ENCODE measurements at regions not wholly inside any gene's neighbourhood (a gene's known extent, or its start where the extent isn't known, plus 50 kb on each side); places are given as distances from the start of the nearest gene placed in this dataset.
"Not testable (repeated sequence)": the region's sequence is repeated elsewhere in the genome, so short reads cannot be mapped to it uniquely, and the experiment has no call there.

DNA sequence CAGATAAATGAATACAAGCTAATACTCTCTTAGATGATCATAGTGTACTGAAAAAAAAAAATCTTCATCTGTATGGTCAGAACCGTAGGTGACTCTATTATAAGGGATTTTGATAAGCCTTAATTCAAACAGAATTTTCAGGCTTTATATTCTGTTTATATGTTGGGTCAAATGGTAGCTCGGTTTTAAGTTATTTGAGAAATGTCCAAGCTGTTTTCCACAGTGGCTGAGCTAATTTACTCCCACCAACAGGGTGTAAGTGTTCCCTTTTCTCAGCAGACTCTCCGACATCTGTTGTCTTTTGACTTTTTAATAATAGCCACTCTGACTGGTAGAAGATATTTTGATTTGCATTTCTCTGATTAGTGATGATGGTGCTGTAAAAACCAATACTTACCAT lies 328.8 kb upstream of the MAGI2 start:
- TF ChIP-seq, protein P1, sequence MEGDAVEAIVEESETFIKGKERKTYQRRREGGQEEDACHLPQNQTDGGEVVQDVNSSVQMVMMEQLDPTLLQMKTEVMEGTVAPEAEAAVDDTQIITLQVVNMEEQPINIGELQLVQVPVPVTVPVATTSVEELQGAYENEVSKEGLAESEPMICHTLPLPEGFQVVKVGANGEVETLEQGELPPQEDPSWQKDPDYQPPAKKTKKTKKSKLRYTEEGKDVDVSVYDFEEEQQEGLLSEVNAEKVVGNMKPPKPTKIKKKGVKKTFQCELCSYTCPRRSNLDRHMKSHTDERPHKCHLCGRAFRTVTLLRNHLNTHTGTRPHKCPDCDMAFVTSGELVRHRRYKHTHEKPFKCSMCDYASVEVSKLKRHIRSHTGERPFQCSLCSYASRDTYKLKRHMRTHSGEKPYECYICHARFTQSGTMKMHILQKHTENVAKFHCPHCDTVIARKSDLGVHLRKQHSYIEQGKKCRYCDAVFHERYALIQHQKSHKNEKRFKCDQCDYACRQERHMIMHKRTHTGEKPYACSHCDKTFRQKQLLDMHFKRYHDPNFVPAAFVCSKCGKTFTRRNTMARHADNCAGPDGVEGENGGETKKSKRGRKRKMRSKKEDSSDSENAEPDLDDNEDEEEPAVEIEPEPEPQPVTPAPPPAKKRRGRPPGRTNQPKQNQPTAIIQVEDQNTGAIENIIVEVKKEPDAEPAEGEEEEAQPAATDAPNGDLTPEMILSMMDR (IDR thresholded peaks at IDR 0.05; ENCODE audit: borderline replicate concordance, insufficient read depth, low read depth, low read length), result no peak
- no peak overlapping the region for H3K4me3 ChIP-seq (ENCODE audit: low read depth, low read length)

DNA sequence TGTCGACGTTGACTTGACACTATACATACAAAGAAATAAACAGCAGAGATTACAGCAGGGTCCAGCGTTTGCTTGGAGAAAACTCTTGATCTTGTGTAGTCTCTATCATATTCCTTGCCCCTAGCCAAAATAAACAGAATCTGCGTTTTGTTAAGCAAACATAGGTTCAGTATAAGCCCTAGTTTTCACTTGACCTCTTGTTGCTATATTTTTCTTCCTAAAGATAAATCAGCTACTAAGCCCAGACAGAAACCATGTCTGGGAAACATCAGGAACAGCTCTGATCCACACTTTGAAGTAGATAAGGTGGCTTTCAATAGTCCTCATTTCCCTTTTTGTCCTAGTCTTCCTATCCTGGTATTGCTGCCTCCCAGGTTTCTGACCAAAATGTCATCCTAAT lies 328.2 kb upstream of the MAGI2 start:
- TF ChIP-seq, protein P1 (IDR thresholded peaks at IDR 0.05; ENCODE audit: borderline replicate concordance, insufficient read depth, low read depth, low read length), result no peak

DNA sequence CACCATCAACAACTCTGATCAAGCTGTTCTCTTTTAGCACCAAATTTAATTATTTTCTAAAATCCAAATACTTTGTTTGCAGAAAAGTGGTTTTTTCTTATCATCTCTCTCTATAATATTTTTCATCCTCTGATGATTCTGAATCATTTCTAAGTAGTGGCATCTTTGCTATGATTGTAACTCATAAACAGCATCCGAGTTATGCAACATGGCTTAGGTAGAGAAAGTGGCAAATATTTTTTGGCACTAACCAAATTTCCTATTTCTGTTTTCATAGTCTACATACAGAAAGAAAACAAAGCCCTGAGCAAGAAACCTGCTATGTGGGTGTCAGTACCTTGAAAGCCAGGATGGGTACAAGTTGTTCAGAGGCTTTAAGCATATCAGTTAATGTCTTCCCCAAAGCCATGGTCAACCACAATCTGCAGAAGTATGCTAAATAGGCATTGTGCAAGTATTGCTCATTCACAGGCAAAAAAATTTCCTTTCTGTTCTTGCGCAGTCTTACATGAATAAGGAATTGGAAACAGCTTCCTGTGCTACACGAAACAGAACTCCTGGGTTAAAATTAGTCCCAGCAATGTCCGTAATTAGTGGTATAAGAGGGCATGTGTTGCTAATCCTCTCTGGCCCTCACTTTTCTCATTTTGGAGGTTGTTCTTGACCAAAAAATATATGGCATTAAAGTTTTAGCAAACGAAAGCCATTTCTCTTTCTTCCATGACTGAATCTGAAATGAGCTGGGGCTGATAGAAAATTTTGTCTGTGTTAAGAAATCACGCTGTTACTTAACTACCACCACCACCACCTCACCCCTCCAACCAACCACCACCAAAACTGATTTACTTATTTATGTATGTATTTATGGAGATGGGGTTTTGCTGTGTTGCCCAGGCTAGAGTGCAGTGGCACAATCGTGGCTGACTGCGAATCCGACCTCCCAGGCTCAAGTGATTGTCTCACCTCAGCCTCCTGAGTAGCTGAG lies 325.6 kb upstream of the MAGI2 start:
- H3K4me3 ChIP-seq (ENCODE audit: low read depth, low read length), result no peak overlapping the region
- TF ChIP-seq, protein P1 (IDR thresholded peaks at IDR 0.05; ENCODE audit: borderline replicate concordance, insufficient read depth, low read depth, low read length), result no peak

More for the DNA sequence above, 328.2 kb upstream of the MAGI2 start:
- no peak overlapping the region for H3K4me3 ChIP-seq (ENCODE audit: low read depth, low read length)

DNA sequence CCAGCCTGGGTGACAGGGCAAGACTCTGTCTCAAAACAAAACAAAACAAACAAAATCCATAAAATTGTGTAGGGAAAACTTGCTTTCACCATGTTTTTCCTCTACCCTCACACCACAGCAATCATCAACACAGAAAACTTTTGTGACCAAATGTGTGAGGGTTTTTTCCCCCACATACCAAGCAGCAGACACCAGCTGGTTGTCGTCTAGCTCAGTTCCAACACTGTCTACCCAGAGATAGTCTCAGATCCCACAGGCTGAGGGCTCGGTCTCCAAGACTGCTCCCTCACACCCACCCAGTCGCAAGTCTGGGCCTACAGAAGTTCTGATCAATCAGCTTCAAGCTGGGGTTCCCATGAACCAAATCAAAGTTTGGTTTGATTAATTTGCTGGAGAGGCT lies 322.4 kb upstream of the MAGI2 start:
- H3K4me3 ChIP-seq (ENCODE audit: low read depth, low read length), result no peak overlapping the region
- TF ChIP-seq, protein P1 (IDR thresholded peaks at IDR 0.05; ENCODE audit: borderline replicate concordance, insufficient read depth, low read depth, low read length), result no peak

DNA sequence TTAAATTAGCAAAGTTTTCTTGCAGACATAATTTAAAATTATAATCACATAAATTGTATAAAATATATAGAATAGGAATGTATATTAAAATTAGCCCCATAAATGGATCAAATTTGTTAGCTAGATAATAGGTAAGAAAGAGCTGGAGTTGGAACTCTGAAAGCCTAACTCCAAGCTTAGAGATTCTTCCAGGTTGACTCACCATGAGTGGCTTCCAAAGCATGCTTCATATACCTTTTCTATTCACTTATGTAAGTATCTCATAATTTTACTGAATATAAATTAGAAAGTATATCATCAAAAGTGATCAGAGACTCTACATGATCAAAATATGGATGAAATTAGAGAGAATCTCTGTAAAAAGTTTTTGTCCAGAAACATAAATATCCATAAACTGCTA lies 320.7 kb upstream of the MAGI2 start:
- H3K4me3 ChIP-seq (ENCODE audit: low read depth, low read length), result no peak overlapping the region
- TF ChIP-seq, protein P1 (IDR thresholded peaks at IDR 0.05; ENCODE audit: borderline replicate concordance, insufficient read depth, low read depth, low read length), result no peak

DNA sequence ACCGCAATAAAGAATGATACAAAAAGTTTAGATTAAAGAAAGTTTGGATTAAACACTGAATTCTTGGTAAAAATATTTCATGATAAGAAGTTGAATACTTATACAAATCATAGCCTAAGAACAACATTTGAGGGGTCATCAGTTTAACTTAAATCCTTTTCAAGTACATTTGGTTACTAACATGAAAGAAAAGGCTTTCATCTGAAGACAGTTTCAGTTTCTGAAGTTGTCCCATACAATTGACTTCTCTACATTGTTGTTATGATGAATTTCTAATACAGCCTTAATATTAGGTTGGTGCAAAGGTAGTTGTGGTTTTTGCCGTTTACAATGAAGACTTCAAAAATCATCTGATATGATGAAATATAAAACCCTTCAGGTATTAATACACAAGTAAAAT lies 317.5 kb upstream of the MAGI2 start:
- TF ChIP-seq, protein P1 (IDR thresholded peaks at IDR 0.05; ENCODE audit: borderline replicate concordance, insufficient read depth, low read depth, low read length), result no peak
- no peak overlapping the region for H3K4me3 ChIP-seq (ENCODE audit: low read depth, low read length)

DNA sequence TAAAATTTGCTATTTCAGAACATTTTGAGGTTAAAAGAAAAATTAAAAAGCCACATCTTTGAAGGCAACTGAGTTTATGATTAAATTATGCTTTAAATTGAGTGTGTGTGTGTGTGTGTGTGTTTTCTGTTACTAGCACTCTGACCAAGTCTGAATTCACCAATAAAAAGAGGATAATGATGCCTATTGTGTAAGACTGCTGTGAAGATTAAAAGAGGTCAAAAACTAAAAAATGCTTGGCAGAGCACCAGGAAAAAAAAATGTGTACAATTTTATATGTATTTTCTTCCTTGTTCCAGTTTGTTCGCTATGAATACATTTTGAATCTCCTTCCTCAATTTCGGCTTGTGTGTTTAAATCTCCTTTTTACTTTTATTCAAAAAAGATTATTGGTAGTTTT lies 316.6 kb upstream of the MAGI2 start:
- TF ChIP-seq, protein P1 (IDR thresholded peaks at IDR 0.05; ENCODE audit: borderline replicate concordance, insufficient read depth, low read depth, low read length), result no peak

DNA sequence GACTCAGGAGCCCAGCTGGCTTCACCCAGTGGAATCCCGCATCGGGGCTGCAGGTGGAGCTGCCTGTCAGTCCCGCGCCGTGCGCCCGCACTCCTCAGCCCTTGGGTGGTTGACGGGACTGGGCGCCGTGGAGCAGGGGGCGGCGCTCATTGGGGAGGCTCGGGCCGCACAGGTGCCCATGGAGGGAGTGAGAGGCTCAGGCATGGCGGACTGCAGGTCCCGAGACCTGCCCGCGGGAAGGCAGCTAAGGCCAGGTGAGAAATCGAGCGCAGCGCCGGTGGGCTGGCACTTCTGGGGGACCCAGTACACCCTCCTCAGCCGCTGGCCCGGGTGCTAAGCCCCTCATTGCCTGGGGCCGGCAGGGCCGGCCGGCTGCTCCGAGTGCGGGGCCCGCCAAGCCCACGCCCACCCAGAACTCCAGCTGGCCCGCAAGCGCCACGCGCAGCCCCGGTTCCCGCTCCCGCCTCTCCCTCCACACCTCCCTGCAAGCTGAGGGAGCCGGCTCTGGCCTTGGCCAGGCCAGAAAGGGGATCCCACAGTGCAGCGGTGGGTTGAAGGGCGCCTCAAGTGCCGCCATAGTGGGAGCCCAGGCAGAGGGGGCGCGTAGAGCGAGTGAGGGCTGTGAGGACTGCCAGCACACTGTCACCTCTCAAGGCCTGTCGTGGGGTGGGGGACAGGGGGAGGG lies 314.6 kb upstream of the MAGI2 start:
- not testable (repeated sequence) for H3K4me3 ChIP-seq (ENCODE audit: low read depth, low read length)

More for the DNA sequence above, 316.6 kb upstream of the MAGI2 start:
- H3K4me3 ChIP-seq (ENCODE audit: low read depth, low read length), result no peak overlapping the region

DNA sequence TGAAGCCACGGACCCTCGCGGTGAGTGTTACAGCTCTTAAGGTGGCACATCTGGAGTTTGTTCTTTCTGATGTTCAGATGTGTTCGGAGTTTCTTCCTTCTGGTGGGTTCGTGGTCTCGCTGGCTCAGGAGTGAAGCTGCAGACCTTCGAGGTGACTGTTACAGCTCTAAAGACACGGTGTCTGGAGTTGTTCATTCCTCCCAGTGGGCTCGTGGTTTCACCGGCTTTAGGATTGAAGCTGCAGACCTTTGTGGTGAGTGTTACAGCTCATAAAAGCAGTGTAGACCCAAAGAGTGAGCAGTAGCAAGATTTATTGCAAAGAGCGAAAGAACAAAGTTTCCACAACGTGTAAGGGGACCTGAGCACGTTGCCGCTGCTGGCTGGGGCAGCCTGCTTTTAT lies 313.7 kb upstream of the MAGI2 start:
- not testable (repeated sequence) for H3K4me3 ChIP-seq (ENCODE audit: low read depth, low read length)
